ENCODE measurements at regions not wholly inside any gene's neighbourhood (a gene's known extent, or its start where the extent isn't known, plus 50 kb on each side); places are given as distances from the start of the nearest gene placed in this dataset.

GRCh38 chr12:88417531-88417930 is 162.7 kb downstream of the KITLG start:
- no peak for DNase-seq (ENCODE audit: low read depth in 2 of 2)

GRCh38 chr12:88418856-88419497 is 161.3 kb downstream of the KITLG start:
- DNase-seq (ENCODE audit: low read depth in 2 of 2), result no peak

GRCh38 chr12:88419794-88420193 is 160.5 kb downstream of the KITLG start:
- no peak for DNase-seq (ENCODE audit: low read depth in 2 of 2)

GRCh38 chr12:88420457-88420856 is 159.8 kb downstream of the KITLG start:
- peak; percentile 93 for DNase-seq (ENCODE audit: low read depth in 2 of 2)

GRCh38 chr12:88424791-88425730 is 155.2 kb downstream of the KITLG start:
- DNase-seq (ENCODE audit: low read depth in 2 of 2), result no peak

- DNase-seq (ENCODE audit: low read depth in 2 of 2), result no peak
These were observed 151.9 kb downstream of the KITLG start for GRCh38 chr12:88428350-88428749.

GRCh38 chr12:88431246-88431645 is 149.0 kb downstream of the KITLG start:
- no peak for DNase-seq (ENCODE audit: low read depth in 2 of 2)

- DNase-seq (ENCODE audit: low read depth in 2 of 2), result no peak
These were observed 147.5 kb downstream of the KITLG start for GRCh38 chr12:88432531-88433490.

- DNase-seq (ENCODE audit: low read depth in 2 of 2), result no peak
These were observed 146.1 kb downstream of the KITLG start for GRCh38 chr12:88433997-88434703.

- no peak for DNase-seq (ENCODE audit: low read depth in 2 of 2)
These were observed 144.8 kb downstream of the KITLG start for GRCh38 chr12:88435334-88436076.

GRCh38 chr12:88437226-88437625 is 143.0 kb downstream of the KITLG start:
- DNase-seq (ENCODE audit: low read depth in 2 of 2), result no peak

Data from fibroblast of skin of left quadriceps (primary cell).